Mesothelial cell of epicardium (in vitro differentiated cells): ENCODE measurements at regions not wholly inside any gene's neighbourhood (a gene's known extent, or its start where the extent isn't known, plus 50 kb on each side); places are given as distances from the start of the nearest gene placed in this dataset.

Experiments
- DNase-seq, 2 experiments: peaks; one replicate each; pipeline ENCODE4 v3.0.0; 2021; ENCODE audit warnings: low spot score in 2 of 2; ENCODE audit not compliant: unreplicated experiment in 2 of 2
- H3K27ac Mint-ChIP-seq: 2 replicates; pipeline ENCODE4 v1.8.0; 2021; ENCODE audit warnings: mixed read lengths
- H3K27me3 Mint-ChIP-seq: 2 replicates; pipeline ENCODE4 v1.8.0; 2021; ENCODE audit warnings: low read depth, mixed read lengths
- H3K36me3 Mint-ChIP-seq: 2 replicates; pipeline ENCODE4 v1.8.0; 2021; ENCODE audit warnings: mixed read lengths
- H3K4me1 Mint-ChIP-seq: 2 replicates; pipeline ENCODE4 v1.8.0; 2021; ENCODE audit warnings: mixed read lengths
- H3K4me3 Mint-ChIP-seq: 2 replicates; pipeline ENCODE4 v1.8.0; 2021; ENCODE audit warnings: mild to moderate bottlenecking, moderate library complexity, mixed read lengths
- H3K9me3 Mint-ChIP-seq: 2 replicates; pipeline ENCODE4 v1.8.0; 2021; ENCODE audit warnings: mixed read lengths
- CTCF ChIP-seq: fragments of 200-600 bp; sonication (generic); IDR thresholded peaks from one replicate; pipeline ENCODE4 v1.5.0; 2021; ENCODE audit warnings: antibody characterized with exemption; ENCODE audit not compliant: unreplicated experiment

- no peak for DNase-seq
- Mint-ChIP-seq H3K4me1 (peaks cover 58% of the 10 kb centered on the region), H3K36me3 (peaks cover 1% of the 10 kb centered on the region), H3K4me3 (no peak overlapping the region), H3K9me3 (no peaks in the 10 kb centered on the region), H3K27me3 (peaks cover 4% of the 10 kb centered on the region), H3K27ac (no peak overlapping the region)
- no peak for TF ChIP-seq CTCF
Observed at GRCh38 chr2:39514825-39515224, 77.7 kb upstream of the MAP4K3 start.

GRCh38 chr2:39515273-39515896 lies 78.3 kb upstream of the MAP4K3 start:
- no peak for DNase-seq
- H3K9me3 Mint-ChIP-seq: peaks cover 3% of the 10 kb centered on the region
- peaks cover 4% of the 10 kb centered on the region for H3K36me3 Mint-ChIP-seq
- peaks cover 4% of the 10 kb centered on the region for H3K27me3 Mint-ChIP-seq
- no peak for TF ChIP-seq CTCF
- H3K4me1 Mint-ChIP-seq: peaks cover 53% of the 10 kb centered on the region
- H3K27ac Mint-ChIP-seq: no peak overlapping the region
- no peak overlapping the region for H3K4me3 Mint-ChIP-seq

GRCh38 chr2:39515897-39516346 lies 78.8 kb upstream of the MAP4K3 start:
- Mint-ChIP-seq H3K4me3 (no peak overlapping the region), H3K4me1 (peaks cover 53% of the 10 kb centered on the region), H3K9me3 (peaks cover 8% of the 10 kb centered on the region), H3K36me3 (peaks cover 7% of the 10 kb centered on the region), H3K27me3 (peaks cover 4% of the 10 kb centered on the region), H3K27ac (no peak overlapping the region)
- DNase-seq: no peak
- TF ChIP-seq CTCF: no peak

- Mint-ChIP-seq H3K9me3 (peaks cover 14% of the 10 kb centered on the region), H3K36me3 (peaks cover 13% of the 10 kb centered on the region), H3K4me3 (no peak overlapping the region), H3K4me1 (peaks cover 47% of the 10 kb centered on the region), H3K27me3 (peaks cover 4% of the 10 kb centered on the region), H3K27ac (no peak overlapping the region)
- TF ChIP-seq CTCF: no peak
- no peak for DNase-seq
Observed at GRCh38 chr2:39516347-39517101, 79.4 kb upstream of the MAP4K3 start.

- no peak overlapping the region for H3K4me3 Mint-ChIP-seq
- peaks cover 18% of the 10 kb centered on the region for H3K9me3 Mint-ChIP-seq
- no peak for DNase-seq
- H3K4me1 Mint-ChIP-seq: peaks cover 42% of the 10 kb centered on the region
- no peak for TF ChIP-seq CTCF
- peaks cover 14% of the 10 kb centered on the region for H3K36me3 Mint-ChIP-seq
- H3K27me3 Mint-ChIP-seq: peaks cover 4% of the 10 kb centered on the region
- H3K27ac Mint-ChIP-seq: no peak overlapping the region
Observed at GRCh38 chr2:39517102-39517436, 80.0 kb upstream of the MAP4K3 start.
